Mesenchymal stem cell (in vitro differentiated cells and primary cell): ENCODE measurements at regions not wholly inside any gene's neighbourhood (a gene's known extent, or its start where the extent isn't known, plus 50 kb on each side); places are given as distances from the start of the nearest gene placed in this dataset.

Source experiments
- DNase-seq: peaks from one replicate; pipeline ENCODE4 v3.0.0-alpha.2; 2013
- H2AFZ ChIP-seq: one replicate; pipeline ENCODE4 v1.6.1; 2013; ENCODE audit warnings: low read depth, mild to moderate bottlenecking, control low read depth, inconsistent platforms, low read length, moderate library complexity
- H2AK5ac ChIP-seq: 2 replicates; pipeline ENCODE4 v1.6.1; 2013; ENCODE audit warnings: low read length, moderate library complexity, mild to moderate bottlenecking, inconsistent platforms; ENCODE audit not compliant: severe bottlenecking
- H2BK120ac ChIP-seq: one replicate; pipeline ENCODE4 v1.6.1; 2013; ENCODE audit warnings: low read depth, mild to moderate bottlenecking, inconsistent platforms, low read length, moderate library complexity
- H2BK12ac ChIP-seq, 2 experiments: one replicate each; pipeline ENCODE4 v1.6.1; 2013; ENCODE audit warnings: inconsistent platforms in 2 of 2, low read length in 2 of 2, mild to moderate bottlenecking in 2 of 2, moderate library complexity in 2 of 2, control low read depth in 1 of 2
- H2BK15ac ChIP-seq: one replicate; pipeline ENCODE4 v1.6.1; 2013; ENCODE audit warnings: mild to moderate bottlenecking, low read depth, inconsistent platforms; ENCODE audit not compliant: poor library complexity, severe bottlenecking
- H2BK5ac ChIP-seq: 2 replicates; pipeline ENCODE4 v1.6.1; 2013; ENCODE audit warnings: low read depth, mild to moderate bottlenecking, low read length, control low read depth, inconsistent platforms; ENCODE audit not compliant: poor library complexity, severe bottlenecking
- H3K14ac ChIP-seq, 2 experiments: one replicate each; pipeline ENCODE4 v1.6.1; 2013; ENCODE audit warnings: inconsistent platforms in 2 of 2, low read length in 2 of 2, control low read depth in 1 of 2, mild to moderate bottlenecking in 1 of 2, moderate library complexity in 1 of 2
- H3K18ac ChIP-seq, 2 experiments: one replicate each; pipeline ENCODE4 v1.6.1; 2013; ENCODE audit warnings: inconsistent platforms in 2 of 2, low read length in 2 of 2, control low read depth in 1 of 2, low read depth in 1 of 2, mild to moderate bottlenecking in 1 of 2
- H3K23ac ChIP-seq, 2 experiments: one replicate each; pipeline ENCODE4 v1.6.1; 2013; ENCODE audit warnings: inconsistent platforms in 2 of 2, low read length in 2 of 2, mild to moderate bottlenecking in 2 of 2, moderate library complexity in 2 of 2, control low read depth in 1 of 2
- H3K27ac ChIP-seq: 2 replicates; pipeline ENCODE4 v1.5.1; 2013; ENCODE audit warnings: mild to moderate bottlenecking, moderate library complexity, low read length, control low read depth, inconsistent platforms; ENCODE audit not compliant: poor library complexity, severe bottlenecking
- H3K27me3 ChIP-seq, 2 experiments: 2 replicates each; pipeline versions ENCODE4 v1.6.1 to v1.7.0; 2013; ENCODE audit warnings: low read length in 2 of 2, mild to moderate bottlenecking in 2 of 2, moderate library complexity in 2 of 2, control low read depth in 1 of 2, inconsistent platforms in 1 of 2; ENCODE audit not compliant: control insufficient read depth in 1 of 2, insufficient read depth in 1 of 2
- H3K36me3 ChIP-seq, 2 experiments: 2 replicates each; pipeline versions ENCODE4 v1.6.1 to v1.7.0; 2013; ENCODE audit warnings: low read length in 2 of 2, control low read depth in 1 of 2, inconsistent platforms in 1 of 2, low read depth in 1 of 2, mild to moderate bottlenecking in 1 of 2; ENCODE audit not compliant: insufficient read depth in 2 of 2, control insufficient read depth in 1 of 2
- H3K4ac ChIP-seq, 2 experiments: one replicate each; pipeline ENCODE4 v1.6.1; 2013; ENCODE audit warnings: inconsistent platforms in 2 of 2, low read length in 2 of 2, mild to moderate bottlenecking in 2 of 2, moderate library complexity in 2 of 2, control low read depth in 1 of 2, low read depth in 1 of 2
- H3K4me1 ChIP-seq: 2 replicates; pipeline ENCODE4 v1.6.1; 2013; ENCODE audit warnings: low read depth, low read length, control low read depth; ENCODE audit not compliant: control insufficient read depth, insufficient read depth
- H3K4me2 ChIP-seq: 2 replicates; pipeline ENCODE4 v1.6.1; 2013; ENCODE audit warnings: low read length, mild to moderate bottlenecking, inconsistent platforms; ENCODE audit not compliant: poor library complexity, severe bottlenecking
- H3K4me3 ChIP-seq, 2 experiments: 2 replicates each; pipeline versions ENCODE4 v1.5.1 to v1.7.0; 2013; ENCODE audit warnings: low read length in 2 of 2, mild to moderate bottlenecking in 2 of 2, control low read depth in 1 of 2, low read depth in 1 of 2; ENCODE audit not compliant: insufficient read depth in 1 of 2
- H3K79me1 ChIP-seq: replicated peaks from 2 replicates; pipeline ENCODE4 v1.6.1; 2013; ENCODE audit warnings: mild to moderate bottlenecking, control low read depth, low read length, inconsistent platforms; ENCODE audit not compliant: poor library complexity, severe bottlenecking
- H3K9ac ChIP-seq: 2 replicates; pipeline ENCODE4 v1.7.0; 2013; ENCODE audit warnings: mild to moderate bottlenecking, low read length, moderate library complexity
- H3K9me3 ChIP-seq: 2 replicates; pipeline ENCODE4 v1.7.0; 2013; ENCODE audit warnings: mild to moderate bottlenecking, low read length; ENCODE audit not compliant: control insufficient read depth
- H4K8ac ChIP-seq: one replicate; pipeline ENCODE4 v1.6.1; 2013; ENCODE audit warnings: inconsistent platforms, mild to moderate bottlenecking, low read length, moderate library complexity
- H4K91ac ChIP-seq: one replicate; pipeline ENCODE4 v1.6.1; 2013; ENCODE audit warnings: mild to moderate bottlenecking, low read length, inconsistent platforms
- WGBS: methylation state at CpG from one replicate; pipeline ENCODE4 v1.1.7; 2013; ENCODE audit warnings: mixed read lengths; 5-methylcytosine and 5-hydroxymethylcytosine counted together

- Histone ChIP-seq H2BK15ac (no peak overlapping the region), H2BK5ac (no peak overlapping the region), H3K4me2 (no peak overlapping the region), H4K91ac (no peak overlapping the region), H3K14ac (no peak overlapping the region), H3K27ac (no peak overlapping the region), H3K9ac (no peak overlapping the region), H2BK12ac (no peak overlapping the region), H3K27me3 (peaks cover 0 to 27% of the 10 kb centered on the region in 2 experiments), H2BK120ac (no peak overlapping the region), H2AFZ (no peak overlapping the region), H3K36me3 (no peaks in the 10 kb centered on the region), H3K4me3 (no peak overlapping the region), H3K18ac (no peak overlapping the region), H3K9me3 (peaks cover 14% of the 10 kb centered on the region), H4K8ac (no peak overlapping the region), H2AK5ac (no peak overlapping the region), H3K4me1 (peaks cover 10% of the 10 kb centered on the region), H3K23ac (no peak overlapping the region), H3K4ac (no peak overlapping the region), H3K79me1 (no peaks in the 10 kb centered on the region)
- DNase-seq: no peak
- 85% methylated on average over 5 of the region's 5 CpGs for WGBS
Measured at GRCh38 chr20:56693217-56693616, 64.1 kb downstream of the TFAP2C start.

GRCh38 chr20:56697476-56697875, 68.4 kb downstream of the TFAP2C start:
- H3K14ac ChIP-seq: no peak overlapping the region

GRCh38 chr20:56698297-56698696, 69.2 kb downstream of the TFAP2C start:
- no peak overlapping the region for H3K18ac ChIP-seq

More at GRCh38 chr20:56697476-56697875, 68.4 kb downstream of the TFAP2C start:
- H3K18ac ChIP-seq: no peak overlapping the region
- no peak overlapping the region for H3K4ac ChIP-seq
- H3K9me3 ChIP-seq: peaks cover 4% of the 10 kb centered on the region
- no peak overlapping the region for H3K23ac ChIP-seq
- no peak overlapping the region for H4K91ac ChIP-seq
- no peak overlapping the region for H2BK15ac ChIP-seq
- H2BK12ac ChIP-seq: no peak overlapping the region
- H2BK120ac ChIP-seq: no peak overlapping the region
- no peaks in the 10 kb centered on the region for H3K36me3 ChIP-seq
- no peak overlapping the region for H3K4me3 ChIP-seq
- no peak overlapping the region for H3K9ac ChIP-seq
- H4K8ac ChIP-seq: no peak overlapping the region
- H3K27ac ChIP-seq: no peak overlapping the region
- DNase-seq: no peak
- no peaks in the 10 kb centered on the region for H3K79me1 ChIP-seq
- no peak overlapping the region for H2AFZ ChIP-seq
- no peak overlapping the region for H2BK5ac ChIP-seq
- H3K4me2 ChIP-seq: no peak overlapping the region
- H3K4me1 ChIP-seq: no peaks in the 10 kb centered on the region
- H2AK5ac ChIP-seq: no peak overlapping the region
- 85% methylated on average over 11 of the region's 11 CpGs for WGBS
- H3K27me3 ChIP-seq: peaks cover 0 to 33% of the 10 kb centered on the region in 2 experiments

GRCh38 chr20:56698749-56699148, 69.6 kb downstream of the TFAP2C start:
- Histone ChIP-seq H3K4ac (no peak overlapping the region), H3K9me3 (no peaks in the 10 kb centered on the region), H3K4me1 (no peaks in the 10 kb centered on the region), H2BK12ac (no peak overlapping the region), H3K23ac (no peak overlapping the region), H3K27ac (no peak overlapping the region), H2BK15ac (no peak overlapping the region), H3K36me3 (no peaks in the 10 kb centered on the region), H2BK5ac (no peak overlapping the region), H3K18ac (no peak overlapping the region), H4K8ac (no peak overlapping the region), H3K4me3 (no peak overlapping the region), H3K9ac (no peak overlapping the region), H3K27me3 (peaks cover 0 to 30% of the 10 kb centered on the region in 2 experiments), H3K79me1 (no peaks in the 10 kb centered on the region), H2BK120ac (no peak overlapping the region), H2AK5ac (no peak overlapping the region), H3K14ac (no peak overlapping the region), H2AFZ (no peak overlapping the region), H4K91ac (no peak overlapping the region), H3K4me2 (no peak overlapping the region)
- DNase-seq: no peak
- 72% methylated on average over 6 of the region's 7 CpGs for WGBS

More at GRCh38 chr20:56698297-56698696, 69.2 kb downstream of the TFAP2C start:
- no peak overlapping the region for H2BK5ac ChIP-seq
- DNase-seq: no peak
- no peak overlapping the region for H3K27ac ChIP-seq
- H3K4me1 ChIP-seq: no peaks in the 10 kb centered on the region
- no peak overlapping the region for H3K14ac ChIP-seq
- no peak overlapping the region for H2BK120ac ChIP-seq
- peaks cover under 1% of the 10 kb centered on the region for H3K9me3 ChIP-seq
- no peak overlapping the region for H3K9ac ChIP-seq
- no peak overlapping the region for H3K4me2 ChIP-seq
- no peak overlapping the region for H2AFZ ChIP-seq
- no peak overlapping the region for H3K4me3 ChIP-seq
- H3K79me1 ChIP-seq: no peaks in the 10 kb centered on the region
- H2AK5ac ChIP-seq: no peak overlapping the region
- no peak overlapping the region for H3K23ac ChIP-seq
- H4K8ac ChIP-seq: no peak overlapping the region
- no peak overlapping the region for H2BK12ac ChIP-seq
- H2BK15ac ChIP-seq: no peak overlapping the region
- no peak overlapping the region for H3K4ac ChIP-seq
- H4K91ac ChIP-seq: no peak overlapping the region
- WGBS: 100% methylated on average over 3 of the region's 3 CpGs
- H3K27me3 ChIP-seq: peaks cover 0 to 30% of the 10 kb centered on the region in 2 experiments
- no peaks in the 10 kb centered on the region for H3K36me3 ChIP-seq
